Astrocyte (in vitro differentiated cells and primary cell): ENCODE measurements at regions not wholly inside any gene's neighbourhood (a gene's known extent, or its start where the extent isn't known, plus 50 kb on each side); places are given as distances from the start of the nearest gene placed in this dataset.

Experiments used
- CTCF ChIP-seq: IDR thresholded peaks from 2 replicates; pipeline ENCODE4 v1.5.1; 2011; ENCODE audit warnings: low read depth, mild to moderate bottlenecking, inconsistent platforms, low read length, moderate library complexity; ENCODE audit not compliant: insufficient read depth
- EZH2 ChIP-seq: IDR thresholded peaks from 2 replicates; pipeline ENCODE4 v1.6.1; 2012; ENCODE audit warnings: mild to moderate bottlenecking, low read length, inconsistent platforms; ENCODE audit not compliant: insufficient read depth

DNA sequence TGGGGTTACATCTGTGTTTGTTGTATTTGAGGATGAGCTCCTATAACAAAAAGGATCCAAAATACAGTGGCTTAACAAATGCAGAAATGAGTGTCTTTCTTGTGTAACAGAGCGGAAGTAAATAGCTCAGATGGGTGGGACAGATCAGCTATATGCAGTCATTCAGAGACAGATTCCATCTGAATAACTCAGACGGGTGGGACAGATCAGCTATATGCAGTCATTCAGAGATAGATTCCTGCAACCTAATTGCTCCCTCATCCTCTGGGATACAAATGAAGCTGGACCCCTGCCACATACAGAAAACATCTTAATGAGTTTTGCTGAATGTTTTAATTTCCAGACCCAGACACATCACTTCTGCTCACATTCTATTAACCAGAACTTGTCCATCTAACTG is 332.3 kb downstream of the BCKDHB start:
- TF ChIP-seq CTCF (no peak), EZH2 (no peak)
